ENCODE measurements at regions not wholly inside any gene's neighbourhood (a gene's known extent, or its start where the extent isn't known, plus 50 kb on each side); places are given as distances from the start of the nearest gene placed in this dataset.

DNA sequence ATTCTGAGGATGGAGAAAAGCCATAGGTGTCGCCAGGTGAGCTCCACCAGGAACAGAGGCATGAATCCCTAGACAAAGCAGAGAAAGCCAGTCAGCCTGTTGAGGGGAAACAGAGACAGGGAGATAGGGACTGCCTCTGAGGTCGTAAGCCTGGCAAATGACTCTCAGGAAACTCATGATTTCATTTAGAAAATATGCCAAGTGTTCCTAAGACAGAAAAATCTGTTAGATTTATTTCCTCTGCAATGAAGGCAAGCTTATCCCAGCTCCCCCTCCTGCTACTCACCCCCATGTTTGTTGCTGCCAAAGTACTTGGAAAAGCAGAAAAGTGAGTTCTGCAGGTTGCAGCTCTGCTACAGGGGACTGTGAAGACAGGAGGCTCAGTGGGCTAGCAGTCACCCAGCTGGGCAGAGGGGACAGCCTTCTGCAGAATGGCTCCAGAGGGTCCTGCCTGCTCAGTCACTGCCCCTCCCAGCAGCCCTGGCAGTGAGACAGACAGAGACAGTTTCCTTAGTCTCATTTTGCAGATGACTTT, 184.3 kb downstream of the ADRA2A start:
- peaks cover 16% of the 10 kb centered on the region for H3K9me3 Mint-ChIP-seq
- no peak overlapping the region for H3K4me3 Mint-ChIP-seq
- H3K27ac Mint-ChIP-seq: no peak overlapping the region
- CTCF ChIA-PET: interaction anchor here (1.2 kb wide), 1 partner anchor 185 kb away, joined by 4 read pairs; no protein-coding TSS in a partner anchor
- DNase-seq (ENCODE audit: low spot score): no peak
- no peak; the same call in 1 of the 2 replicates for ATAC-seq
- POLR2A ChIA-PET: no interaction called here
- H3K36me3 Mint-ChIP-seq: no peaks in the 10 kb centered on the region
- H3K27me3 Mint-ChIP-seq (ENCODE audit: low read depth): no peaks in the 10 kb centered on the region
- no peaks in the 10 kb centered on the region for H3K4me1 Mint-ChIP-seq
- TF ChIP-seq ELF4 (CRISPR knock-in tag; IDR thresholded peaks at IDR 0.05; ENCODE audit: low read depth) (no peak), ESRRA (CRISPR knock-in tag; IDR thresholded peaks at IDR 0.05; ENCODE audit: borderline replicate concordance) (no peak), ZNF138 (CRISPR knock-in tag; conservative IDR thresholded peaks at IDR 0.05) (no peak), TEAD4 (CRISPR knock-in tag; IDR thresholded peaks at IDR 0.05) (no peak), TP53 (CRISPR knock-in tag; IDR thresholded peaks at IDR 0.05) (no peak), MXD4 (CRISPR knock-in tag; IDR thresholded peaks at IDR 0.05; ENCODE audit: borderline replicate concordance) (no peak), TCF7 (CRISPR knock-in tag; IDR thresholded peaks at IDR 0.05; ENCODE audit: low read depth) (no peak), NR3C1 (CRISPR knock-in tag; conservative IDR thresholded peaks at IDR 0.05; ENCODE audit: low read depth) (no peak), FOXP1 (CRISPR knock-in tag; IDR thresholded peaks at IDR 0.05; ENCODE audit: borderline replicate concordance) (no peak), RELA (CRISPR knock-in tag; IDR thresholded peaks at IDR 0.05; ENCODE audit: borderline replicate concordance) (no peak), SP1 (CRISPR knock-in tag; conservative IDR thresholded peaks at IDR 0.05) (no peak), MYBL2 (CRISPR knock-in tag; IDR thresholded peaks at IDR 0.05) (no peak)
- TF ChIP-seq, protein P1, sequence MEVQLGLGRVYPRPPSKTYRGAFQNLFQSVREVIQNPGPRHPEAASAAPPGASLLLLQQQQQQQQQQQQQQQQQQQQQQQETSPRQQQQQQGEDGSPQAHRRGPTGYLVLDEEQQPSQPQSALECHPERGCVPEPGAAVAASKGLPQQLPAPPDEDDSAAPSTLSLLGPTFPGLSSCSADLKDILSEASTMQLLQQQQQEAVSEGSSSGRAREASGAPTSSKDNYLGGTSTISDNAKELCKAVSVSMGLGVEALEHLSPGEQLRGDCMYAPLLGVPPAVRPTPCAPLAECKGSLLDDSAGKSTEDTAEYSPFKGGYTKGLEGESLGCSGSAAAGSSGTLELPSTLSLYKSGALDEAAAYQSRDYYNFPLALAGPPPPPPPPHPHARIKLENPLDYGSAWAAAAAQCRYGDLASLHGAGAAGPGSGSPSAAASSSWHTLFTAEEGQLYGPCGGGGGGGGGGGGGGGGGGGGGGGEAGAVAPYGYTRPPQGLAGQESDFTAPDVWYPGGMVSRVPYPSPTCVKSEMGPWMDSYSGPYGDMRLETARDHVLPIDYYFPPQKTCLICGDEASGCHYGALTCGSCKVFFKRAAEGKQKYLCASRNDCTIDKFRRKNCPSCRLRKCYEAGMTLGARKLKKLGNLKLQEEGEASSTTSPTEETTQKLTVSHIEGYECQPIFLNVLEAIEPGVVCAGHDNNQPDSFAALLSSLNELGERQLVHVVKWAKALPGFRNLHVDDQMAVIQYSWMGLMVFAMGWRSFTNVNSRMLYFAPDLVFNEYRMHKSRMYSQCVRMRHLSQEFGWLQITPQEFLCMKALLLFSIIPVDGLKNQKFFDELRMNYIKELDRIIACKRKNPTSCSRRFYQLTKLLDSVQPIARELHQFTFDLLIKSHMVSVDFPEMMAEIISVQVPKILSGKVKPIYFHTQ (CRISPR knock-in tag; IDR thresholded peaks at IDR 0.05): no peak
- TF ChIP-seq, protein P2, sequence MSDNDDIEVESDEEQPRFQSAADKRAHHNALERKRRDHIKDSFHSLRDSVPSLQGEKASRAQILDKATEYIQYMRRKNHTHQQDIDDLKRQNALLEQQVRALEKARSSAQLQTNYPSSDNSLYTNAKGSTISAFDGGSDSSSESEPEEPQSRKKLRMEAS (CRISPR knock-in tag; IDR thresholded peaks at IDR 0.05): no peak
- TF ChIP-seq, protein P3, sequence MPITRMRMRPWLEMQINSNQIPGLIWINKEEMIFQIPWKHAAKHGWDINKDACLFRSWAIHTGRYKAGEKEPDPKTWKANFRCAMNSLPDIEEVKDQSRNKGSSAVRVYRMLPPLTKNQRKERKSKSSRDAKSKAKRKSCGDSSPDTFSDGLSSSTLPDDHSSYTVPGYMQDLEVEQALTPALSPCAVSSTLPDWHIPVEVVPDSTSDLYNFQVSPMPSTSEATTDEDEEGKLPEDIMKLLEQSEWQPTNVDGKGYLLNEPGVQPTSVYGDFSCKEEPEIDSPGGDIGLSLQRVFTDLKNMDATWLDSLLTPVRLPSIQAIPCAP (CRISPR knock-in tag; IDR thresholded peaks at IDR 0.05): no peak
- TF ChIP-seq, protein P4, sequence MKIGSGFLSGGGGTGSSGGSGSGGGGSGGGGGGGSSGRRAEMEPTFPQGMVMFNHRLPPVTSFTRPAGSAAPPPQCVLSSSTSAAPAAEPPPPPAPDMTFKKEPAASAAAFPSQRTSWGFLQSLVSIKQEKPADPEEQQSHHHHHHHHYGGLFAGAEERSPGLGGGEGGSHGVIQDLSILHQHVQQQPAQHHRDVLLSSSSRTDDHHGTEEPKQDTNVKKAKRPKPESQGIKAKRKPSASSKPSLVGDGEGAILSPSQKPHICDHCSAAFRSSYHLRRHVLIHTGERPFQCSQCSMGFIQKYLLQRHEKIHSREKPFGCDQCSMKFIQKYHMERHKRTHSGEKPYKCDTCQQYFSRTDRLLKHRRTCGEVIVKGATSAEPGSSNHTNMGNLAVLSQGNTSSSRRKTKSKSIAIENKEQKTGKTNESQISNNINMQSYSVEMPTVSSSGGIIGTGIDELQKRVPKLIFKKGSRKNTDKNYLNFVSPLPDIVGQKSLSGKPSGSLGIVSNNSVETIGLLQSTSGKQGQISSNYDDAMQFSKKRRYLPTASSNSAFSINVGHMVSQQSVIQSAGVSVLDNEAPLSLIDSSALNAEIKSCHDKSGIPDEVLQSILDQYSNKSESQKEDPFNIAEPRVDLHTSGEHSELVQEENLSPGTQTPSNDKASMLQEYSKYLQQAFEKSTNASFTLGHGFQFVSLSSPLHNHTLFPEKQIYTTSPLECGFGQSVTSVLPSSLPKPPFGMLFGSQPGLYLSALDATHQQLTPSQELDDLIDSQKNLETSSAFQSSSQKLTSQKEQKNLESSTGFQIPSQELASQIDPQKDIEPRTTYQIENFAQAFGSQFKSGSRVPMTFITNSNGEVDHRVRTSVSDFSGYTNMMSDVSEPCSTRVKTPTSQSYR (CRISPR knock-in tag; IDR thresholded peaks at IDR 0.05): no peak
- TF ChIP-seq, protein P5, sequence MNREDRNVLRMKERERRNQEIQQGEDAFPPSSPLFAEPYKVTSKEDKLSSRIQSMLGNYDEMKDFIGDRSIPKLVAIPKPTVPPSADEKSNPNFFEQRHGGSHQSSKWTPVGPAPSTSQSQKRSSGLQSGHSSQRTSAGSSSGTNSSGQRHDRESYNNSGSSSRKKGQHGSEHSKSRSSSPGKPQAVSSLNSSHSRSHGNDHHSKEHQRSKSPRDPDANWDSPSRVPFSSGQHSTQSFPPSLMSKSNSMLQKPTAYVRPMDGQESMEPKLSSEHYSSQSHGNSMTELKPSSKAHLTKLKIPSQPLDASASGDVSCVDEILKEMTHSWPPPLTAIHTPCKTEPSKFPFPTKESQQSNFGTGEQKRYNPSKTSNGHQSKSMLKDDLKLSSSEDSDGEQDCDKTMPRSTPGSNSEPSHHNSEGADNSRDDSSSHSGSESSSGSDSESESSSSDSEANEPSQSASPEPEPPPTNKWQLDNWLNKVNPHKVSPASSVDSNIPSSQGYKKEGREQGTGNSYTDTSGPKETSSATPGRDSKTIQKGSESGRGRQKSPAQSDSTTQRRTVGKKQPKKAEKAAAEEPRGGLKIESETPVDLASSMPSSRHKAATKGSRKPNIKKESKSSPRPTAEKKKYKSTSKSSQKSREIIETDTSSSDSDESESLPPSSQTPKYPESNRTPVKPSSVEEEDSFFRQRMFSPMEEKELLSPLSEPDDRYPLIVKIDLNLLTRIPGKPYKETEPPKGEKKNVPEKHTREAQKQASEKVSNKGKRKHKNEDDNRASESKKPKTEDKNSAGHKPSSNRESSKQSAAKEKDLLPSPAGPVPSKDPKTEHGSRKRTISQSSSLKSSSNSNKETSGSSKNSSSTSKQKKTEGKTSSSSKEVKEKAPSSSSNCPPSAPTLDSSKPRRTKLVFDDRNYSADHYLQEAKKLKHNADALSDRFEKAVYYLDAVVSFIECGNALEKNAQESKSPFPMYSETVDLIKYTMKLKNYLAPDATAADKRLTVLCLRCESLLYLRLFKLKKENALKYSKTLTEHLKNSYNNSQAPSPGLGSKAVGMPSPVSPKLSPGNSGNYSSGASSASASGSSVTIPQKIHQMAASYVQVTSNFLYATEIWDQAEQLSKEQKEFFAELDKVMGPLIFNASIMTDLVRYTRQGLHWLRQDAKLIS (CRISPR knock-in tag; IDR thresholded peaks at IDR 0.05; ENCODE audit: borderline replicate concordance): no peak
- TF ChIP-seq, protein P6, sequence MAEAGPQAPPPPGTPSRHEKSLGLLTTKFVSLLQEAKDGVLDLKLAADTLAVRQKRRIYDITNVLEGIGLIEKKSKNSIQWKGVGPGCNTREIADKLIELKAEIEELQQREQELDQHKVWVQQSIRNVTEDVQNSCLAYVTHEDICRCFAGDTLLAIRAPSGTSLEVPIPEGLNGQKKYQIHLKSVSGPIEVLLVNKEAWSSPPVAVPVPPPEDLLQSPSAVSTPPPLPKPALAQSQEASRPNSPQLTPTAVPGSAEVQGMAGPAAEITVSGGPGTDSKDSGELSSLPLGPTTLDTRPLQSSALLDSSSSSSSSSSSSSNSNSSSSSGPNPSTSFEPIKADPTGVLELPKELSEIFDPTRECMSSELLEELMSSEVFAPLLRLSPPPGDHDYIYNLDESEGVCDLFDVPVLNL (CRISPR knock-in tag; IDR thresholded peaks at IDR 0.05; ENCODE audit: borderline replicate concordance, low read depth): no peak
- TF ChIP-seq, protein P7, sequence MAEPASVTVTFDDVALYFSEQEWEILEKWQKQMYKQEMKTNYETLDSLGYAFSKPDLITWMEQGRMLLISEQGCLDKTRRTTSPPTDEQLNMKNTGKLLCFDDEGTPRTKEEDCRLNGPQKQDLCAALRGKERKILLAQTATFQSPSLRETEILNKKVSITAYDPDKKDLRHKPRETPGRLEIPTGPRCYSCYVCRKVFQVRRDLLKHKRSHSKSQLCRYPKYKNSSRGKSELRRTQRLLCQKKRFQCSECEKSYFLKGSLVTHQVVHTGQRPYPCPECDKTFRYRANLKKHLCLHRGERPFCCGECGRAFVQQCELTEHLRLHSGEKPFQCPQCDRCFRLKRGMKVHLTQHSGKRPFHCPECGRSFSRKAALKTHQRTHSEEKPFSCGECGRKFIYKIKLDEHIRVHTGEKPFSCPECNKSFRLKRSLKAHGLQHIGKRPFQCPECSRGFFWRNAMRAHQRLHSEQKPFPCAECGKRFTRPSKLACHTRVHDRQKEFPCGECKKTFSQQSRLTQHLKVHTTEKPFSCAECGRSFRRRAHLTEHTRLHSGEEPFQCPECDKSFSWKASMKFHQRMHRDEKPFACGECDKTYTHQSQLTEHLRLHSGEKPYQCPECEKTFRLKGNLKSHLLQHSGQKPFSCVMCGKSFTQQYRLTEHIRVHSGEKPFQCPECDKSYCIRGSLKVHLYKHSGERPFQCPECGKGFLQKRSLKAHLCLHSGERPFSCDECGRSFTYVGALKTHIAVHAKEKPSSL (CRISPR knock-in tag; conservative IDR thresholded peaks at IDR 0.05): no peak

All from WTC11 (cell line).